ENCODE measurements at regions not wholly inside any gene's neighbourhood (a gene's known extent, or its start where the extent isn't known, plus 50 kb on each side); places are given as distances from the start of the nearest gene placed in this dataset.
"Not testable (repeated sequence)": the region's sequence is repeated elsewhere in the genome, so short reads cannot be mapped to it uniquely, and the experiment has no call there.

GRCh38 chr14:105689722-105690121, 163.3 kb downstream of the TMEM121 start:
- intact Hi-C loops (cut with DNase I): no loop called here
- Histone ChIP-seq H3K4me1 (no peaks in the 10 kb centered on the region), H3K27me3 (no peaks in the 10 kb centered on the region), H3K36me3 (no peaks in the 10 kb centered on the region), H3K9me3 (no peaks in the 10 kb centered on the region), H3K4me3 (no peak overlapping the region), H3K27ac (no peak overlapping the region)
- no peak for DNase-seq (ENCODE audit: extremely low spot score in 2 of 2)
- TF ChIP-seq POLR2A (IDR thresholded peaks at IDR 0.05) (no peak), POLR2AphosphoS5 (IDR thresholded peaks at IDR 0.05; ENCODE audit: insufficient read depth in 1 of 2, low read depth in 1 of 2) (no peak)
- TF ChIP-seq, protein P1, sequence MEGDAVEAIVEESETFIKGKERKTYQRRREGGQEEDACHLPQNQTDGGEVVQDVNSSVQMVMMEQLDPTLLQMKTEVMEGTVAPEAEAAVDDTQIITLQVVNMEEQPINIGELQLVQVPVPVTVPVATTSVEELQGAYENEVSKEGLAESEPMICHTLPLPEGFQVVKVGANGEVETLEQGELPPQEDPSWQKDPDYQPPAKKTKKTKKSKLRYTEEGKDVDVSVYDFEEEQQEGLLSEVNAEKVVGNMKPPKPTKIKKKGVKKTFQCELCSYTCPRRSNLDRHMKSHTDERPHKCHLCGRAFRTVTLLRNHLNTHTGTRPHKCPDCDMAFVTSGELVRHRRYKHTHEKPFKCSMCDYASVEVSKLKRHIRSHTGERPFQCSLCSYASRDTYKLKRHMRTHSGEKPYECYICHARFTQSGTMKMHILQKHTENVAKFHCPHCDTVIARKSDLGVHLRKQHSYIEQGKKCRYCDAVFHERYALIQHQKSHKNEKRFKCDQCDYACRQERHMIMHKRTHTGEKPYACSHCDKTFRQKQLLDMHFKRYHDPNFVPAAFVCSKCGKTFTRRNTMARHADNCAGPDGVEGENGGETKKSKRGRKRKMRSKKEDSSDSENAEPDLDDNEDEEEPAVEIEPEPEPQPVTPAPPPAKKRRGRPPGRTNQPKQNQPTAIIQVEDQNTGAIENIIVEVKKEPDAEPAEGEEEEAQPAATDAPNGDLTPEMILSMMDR (IDR thresholded peaks at IDR 0.05): no peak

DNA sequence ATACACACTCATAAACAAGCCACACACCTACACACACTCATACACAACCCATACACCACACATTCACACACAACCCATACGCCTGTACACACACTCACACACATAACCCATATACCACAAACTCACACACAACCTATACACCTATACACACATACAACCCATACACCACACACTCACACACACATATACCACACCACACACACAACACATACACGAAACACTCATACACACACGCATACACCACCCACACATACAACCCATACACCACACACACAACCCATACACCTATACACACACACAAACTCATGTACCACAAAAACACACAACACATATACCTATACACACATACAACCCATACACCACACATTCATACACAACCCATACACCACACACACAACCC, 164.3 kb downstream of the TMEM121 start:
- Histone ChIP-seq H3K4me1 (no peaks in the 10 kb centered on the region), H3K9me3 (no peaks in the 10 kb centered on the region), H3K36me3 (no peaks in the 10 kb centered on the region), H3K27me3 (no peaks in the 10 kb centered on the region), H3K27ac (no peak overlapping the region), H3K4me3 (no peak overlapping the region)
- TF ChIP-seq, protein P1 (IDR thresholded peaks at IDR 0.05): no peak
- no peak for TF ChIP-seq POLR2AphosphoS5 (IDR thresholded peaks at IDR 0.05; ENCODE audit: insufficient read depth in 1 of 2, low read depth in 1 of 2)
- intact Hi-C loops (cut with DNase I): no loop called here
- DNase-seq (ENCODE audit: extremely low spot score in 2 of 2): no peak

GRCh38 chr14:105691321-105692109, 165.1 kb downstream of the TMEM121 start:
- H3K4me1 ChIP-seq; DNase-seq (ENCODE audit: extremely low spot score in 2 of 2); H3K27me3 ChIP-seq; H3K27ac ChIP-seq; intact Hi-C loops (cut with DNase I); H3K9me3 ChIP-seq; H3K4me3 ChIP-seq; H3K36me3 ChIP-seq: not testable (repeated sequence)

- DNase-seq (ENCODE audit: extremely low spot score in 2 of 2); H3K4me1 ChIP-seq; H3K4me3 ChIP-seq; H3K27me3 ChIP-seq; H3K9me3 ChIP-seq; H3K27ac ChIP-seq; intact Hi-C loops (cut with DNase I); H3K36me3 ChIP-seq: not testable (repeated sequence)
These were observed 165.8 kb downstream of the TMEM121 start for GRCh38 chr14:105692110-105692685.

- no peaks in the 10 kb centered on the region for H3K4me1 ChIP-seq
- intact Hi-C loops (cut with DNase I): no loop called here
- no peaks in the 10 kb centered on the region for H3K9me3 ChIP-seq
- H3K4me3 ChIP-seq: no peak overlapping the region
- no peaks in the 10 kb centered on the region for H3K36me3 ChIP-seq
- TF ChIP-seq, protein P1 (IDR thresholded peaks at IDR 0.05): no peak
- TF ChIP-seq POLR2AphosphoS5 (IDR thresholded peaks at IDR 0.05; ENCODE audit: insufficient read depth in 1 of 2, low read depth in 1 of 2): no peak
- TF ChIP-seq POLR2A (IDR thresholded peaks at IDR 0.05): no peak
- no peaks in the 10 kb centered on the region for H3K27me3 ChIP-seq
- H3K27ac ChIP-seq: no peak overlapping the region
- no peak for DNase-seq (ENCODE audit: extremely low spot score in 2 of 2)
These were observed 168.6 kb downstream of the TMEM121 start for GRCh38 chr14:105694961-105695360.

DNA sequence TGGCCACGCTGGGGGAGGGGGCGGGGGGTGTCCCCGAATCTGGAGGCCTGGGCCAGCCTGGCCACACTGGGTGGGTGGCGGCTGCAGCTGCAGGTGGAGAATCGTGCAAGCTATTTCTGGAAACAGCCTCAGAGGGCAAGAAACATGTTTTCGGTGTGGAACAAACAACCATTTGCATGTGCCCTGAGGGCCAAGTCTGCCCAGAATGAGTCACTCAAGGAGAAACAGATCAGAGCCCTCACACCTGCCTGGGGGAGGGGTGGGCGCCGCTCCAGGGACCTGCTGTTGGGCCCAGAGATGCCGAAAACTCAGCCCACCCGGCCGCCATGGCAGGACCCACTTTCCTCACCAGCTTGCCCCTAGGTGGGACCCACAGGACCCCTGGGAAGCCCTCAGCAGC, 170.0 kb downstream of the TMEM121 start:
- intact Hi-C loops (cut with DNase I); H3K36me3 ChIP-seq; H3K4me1 ChIP-seq; H3K27ac ChIP-seq; H3K27me3 ChIP-seq; H3K9me3 ChIP-seq; H3K4me3 ChIP-seq; DNase-seq (ENCODE audit: extremely low spot score in 2 of 2): not testable (repeated sequence)

- intact Hi-C loops (cut with DNase I); H3K27me3 ChIP-seq; H3K4me3 ChIP-seq; H3K4me1 ChIP-seq; DNase-seq (ENCODE audit: extremely low spot score in 2 of 2); H3K27ac ChIP-seq; H3K9me3 ChIP-seq; H3K36me3 ChIP-seq: not testable (repeated sequence)
These were observed 171.0 kb downstream of the TMEM121 start for GRCh38 chr14:105697414-105697813.

- H3K4me1 ChIP-seq; H3K36me3 ChIP-seq; intact Hi-C loops (cut with DNase I); H3K27me3 ChIP-seq; DNase-seq (ENCODE audit: extremely low spot score in 2 of 2); H3K4me3 ChIP-seq; H3K9me3 ChIP-seq; H3K27ac ChIP-seq: not testable (repeated sequence)
These were observed 171.6 kb downstream of the TMEM121 start for GRCh38 chr14:105697955-105698354.

DNA sequence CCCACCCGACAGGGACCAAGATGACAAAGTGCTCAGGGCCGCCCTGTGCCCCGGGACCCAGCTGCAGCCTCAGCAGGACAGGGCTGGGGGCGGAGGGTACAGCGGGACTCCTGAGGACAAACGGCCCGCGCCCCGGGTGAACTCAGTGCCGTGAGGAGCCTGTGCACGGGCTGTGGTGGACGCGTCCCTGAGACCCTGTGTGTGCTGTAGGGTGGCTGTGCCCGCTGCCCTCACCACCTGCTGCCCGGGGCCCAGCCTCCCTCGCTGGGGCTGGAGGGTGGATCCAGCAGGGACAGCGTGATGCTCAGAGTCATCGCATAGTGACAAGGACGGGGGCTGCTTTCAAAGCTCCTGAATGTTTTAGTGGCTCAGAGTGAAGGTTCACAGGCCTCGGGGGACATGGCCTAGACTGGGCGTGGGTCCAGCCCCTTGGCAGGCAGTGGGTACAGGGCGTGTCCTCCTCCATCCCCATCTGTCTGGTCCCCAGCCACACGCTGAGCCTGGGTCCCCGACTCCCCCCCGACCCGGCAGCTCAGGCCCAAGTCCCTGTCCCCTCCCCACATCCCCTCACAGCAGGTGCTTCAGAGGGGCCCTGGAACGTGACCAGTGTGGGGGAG, 172.7 kb downstream of the TMEM121 start:
- H3K4me3 ChIP-seq; H3K9me3 ChIP-seq; H3K36me3 ChIP-seq; H3K4me1 ChIP-seq; DNase-seq (ENCODE audit: extremely low spot score in 2 of 2); H3K27me3 ChIP-seq; intact Hi-C loops (cut with DNase I); H3K27ac ChIP-seq: not testable (repeated sequence)

DNA sequence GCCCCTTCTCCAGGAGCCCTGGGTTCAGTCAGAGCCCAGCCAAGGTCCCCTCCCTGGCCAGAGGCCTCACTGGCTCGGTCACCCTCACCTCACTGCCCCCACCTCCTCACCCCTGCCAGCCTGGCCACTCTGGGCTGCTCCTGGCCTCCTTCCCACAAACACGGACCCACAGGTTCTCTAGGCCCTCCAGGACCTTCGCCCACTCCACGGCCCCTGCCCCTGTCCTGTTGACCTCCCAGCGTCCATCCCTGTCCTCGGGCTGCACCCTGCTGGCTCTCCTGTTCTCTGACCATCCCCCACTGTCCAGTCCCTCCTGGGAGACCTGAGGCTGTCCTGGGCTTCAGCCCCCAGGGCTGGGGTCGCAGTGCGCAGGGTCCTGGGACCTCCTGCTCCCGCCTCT, 173.3 kb downstream of the TMEM121 start:
- H3K4me3 ChIP-seq; intact Hi-C loops (cut with DNase I); DNase-seq (ENCODE audit: extremely low spot score in 2 of 2); H3K27ac ChIP-seq; H3K4me1 ChIP-seq; H3K27me3 ChIP-seq; H3K9me3 ChIP-seq; H3K36me3 ChIP-seq: not testable (repeated sequence)
